Right atrium auricular region (tissue), 2 donors: ENCODE measurements at regions not wholly inside any gene's neighbourhood (a gene's known extent, or its start where the extent isn't known, plus 50 kb on each side); places are given as distances from the start of the nearest gene placed in this dataset.

Experiments
- DNase-seq: peaks from one replicate; pipeline ENCODE4 v3.0.0-alpha.2; 2019; ENCODE audit warnings: low spot score
- H3K27ac ChIP-seq, 2 donors: fragments of 200-600 bp; sonication (generic); 1 replicate in 1 of 2; 2 replicates in 1 of 2; pipeline ENCODE4 v1.5.1; 2016 to 2019
- H3K27me3 ChIP-seq, 2 donors: fragments of 200-600 bp; sonication (generic); one replicate each; pipeline versions ENCODE4 v1.5.1 to v1.6.0; 2017 to 2019
- H3K36me3 ChIP-seq: fragments of 200-600 bp; sonication (generic); one replicate; pipeline ENCODE4 v1.5.1; 2016
- H3K4me1 ChIP-seq, 2 donors: fragments of 200-600 bp; sonication (generic); one replicate each; pipeline versions ENCODE4 v1.5.1 to v1.6.0; 2017 to 2019
- H3K4me3 ChIP-seq, 2 donors: fragments of 200-600 bp; sonication (generic); 1 replicate in 1 of 2; 2 replicates in 1 of 2; pipeline ENCODE4 v1.5.1; 2017 to 2019; ENCODE audit warnings: mild to moderate bottlenecking in 1 of 2, moderate library complexity in 1 of 2
- H3K9me3 ChIP-seq, 2 donors: fragments of 200-600 bp; sonication (generic); one replicate each; pipeline ENCODE4 v1.5.1; 2019
- TF ChIP-seq, protein P1 (sequence below), 2 donors: fragments of 200-600 bp; sonication (generic); IDR thresholded peaks; one replicate each; pipeline ENCODE4 v1.5.1; 2019; ENCODE audit warnings: antibody characterized with exemption in 2 of 2

DNA sequence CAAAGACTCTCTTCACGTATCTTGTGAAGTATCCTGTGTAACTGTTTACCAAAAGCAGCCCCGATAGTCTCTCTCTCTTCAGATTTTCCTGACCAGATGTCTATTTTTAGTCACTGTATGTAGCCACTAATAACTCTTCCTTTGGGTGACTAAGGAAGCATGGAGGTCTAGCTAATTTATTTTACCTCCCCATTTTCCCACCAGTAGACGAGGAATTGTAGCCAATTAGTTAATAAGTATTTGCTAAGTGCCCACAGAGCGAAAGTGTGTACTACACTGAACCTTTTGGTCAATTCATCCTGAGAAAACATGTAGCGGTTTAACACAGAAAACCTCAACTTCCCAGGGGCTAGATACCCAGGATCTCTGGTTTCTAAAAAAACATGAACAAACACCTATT lies 180.6 kb downstream of the TBX18 start:
- H3K27me3 ChIP-seq, result no peaks in the 10 kb centered on the region
- H3K4me3 ChIP-seq, result no peak overlapping the region
- H3K36me3 ChIP-seq, result no peaks in the 10 kb centered on the region
- TF ChIP-seq, protein P1, sequence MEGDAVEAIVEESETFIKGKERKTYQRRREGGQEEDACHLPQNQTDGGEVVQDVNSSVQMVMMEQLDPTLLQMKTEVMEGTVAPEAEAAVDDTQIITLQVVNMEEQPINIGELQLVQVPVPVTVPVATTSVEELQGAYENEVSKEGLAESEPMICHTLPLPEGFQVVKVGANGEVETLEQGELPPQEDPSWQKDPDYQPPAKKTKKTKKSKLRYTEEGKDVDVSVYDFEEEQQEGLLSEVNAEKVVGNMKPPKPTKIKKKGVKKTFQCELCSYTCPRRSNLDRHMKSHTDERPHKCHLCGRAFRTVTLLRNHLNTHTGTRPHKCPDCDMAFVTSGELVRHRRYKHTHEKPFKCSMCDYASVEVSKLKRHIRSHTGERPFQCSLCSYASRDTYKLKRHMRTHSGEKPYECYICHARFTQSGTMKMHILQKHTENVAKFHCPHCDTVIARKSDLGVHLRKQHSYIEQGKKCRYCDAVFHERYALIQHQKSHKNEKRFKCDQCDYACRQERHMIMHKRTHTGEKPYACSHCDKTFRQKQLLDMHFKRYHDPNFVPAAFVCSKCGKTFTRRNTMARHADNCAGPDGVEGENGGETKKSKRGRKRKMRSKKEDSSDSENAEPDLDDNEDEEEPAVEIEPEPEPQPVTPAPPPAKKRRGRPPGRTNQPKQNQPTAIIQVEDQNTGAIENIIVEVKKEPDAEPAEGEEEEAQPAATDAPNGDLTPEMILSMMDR (IDR thresholded peaks at IDR 0.05), result no peak
- no peaks in the 10 kb centered on the region for H3K4me1 ChIP-seq
- no peaks in the 10 kb centered on the region for H3K9me3 ChIP-seq
- DNase-seq, result no peak
- H3K27ac ChIP-seq, result no peak overlapping the region

DNA sequence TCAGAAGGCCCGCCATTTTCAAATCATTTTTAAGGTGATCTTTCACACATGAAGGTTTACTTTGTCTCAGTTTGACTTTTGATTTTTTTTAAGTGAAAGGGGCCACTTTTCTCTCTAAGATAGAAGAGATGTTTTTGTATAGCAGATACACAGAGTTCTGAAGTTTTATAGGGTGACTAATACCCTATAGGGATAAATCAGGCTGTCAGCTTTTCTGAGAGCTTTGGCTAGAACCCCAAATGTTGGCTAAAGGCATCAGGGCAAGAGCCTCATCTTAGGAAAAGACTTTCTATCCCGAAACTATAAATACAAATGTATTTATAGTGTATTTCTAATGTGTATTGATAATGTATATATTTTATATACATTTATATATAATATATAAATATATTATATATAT lies 181.4 kb downstream of the TBX18 start:
- no peaks in the 10 kb centered on the region for H3K4me1 ChIP-seq
- H3K27me3 ChIP-seq, result no peaks in the 10 kb centered on the region
- TF ChIP-seq, protein P1 (IDR thresholded peaks at IDR 0.05), result no peak
- no peak overlapping the region for H3K27ac ChIP-seq
- no peaks in the 10 kb centered on the region for H3K9me3 ChIP-seq
- DNase-seq, result no peak
- H3K4me3 ChIP-seq, result no peak overlapping the region
- H3K36me3 ChIP-seq, result no peaks in the 10 kb centered on the region

DNA sequence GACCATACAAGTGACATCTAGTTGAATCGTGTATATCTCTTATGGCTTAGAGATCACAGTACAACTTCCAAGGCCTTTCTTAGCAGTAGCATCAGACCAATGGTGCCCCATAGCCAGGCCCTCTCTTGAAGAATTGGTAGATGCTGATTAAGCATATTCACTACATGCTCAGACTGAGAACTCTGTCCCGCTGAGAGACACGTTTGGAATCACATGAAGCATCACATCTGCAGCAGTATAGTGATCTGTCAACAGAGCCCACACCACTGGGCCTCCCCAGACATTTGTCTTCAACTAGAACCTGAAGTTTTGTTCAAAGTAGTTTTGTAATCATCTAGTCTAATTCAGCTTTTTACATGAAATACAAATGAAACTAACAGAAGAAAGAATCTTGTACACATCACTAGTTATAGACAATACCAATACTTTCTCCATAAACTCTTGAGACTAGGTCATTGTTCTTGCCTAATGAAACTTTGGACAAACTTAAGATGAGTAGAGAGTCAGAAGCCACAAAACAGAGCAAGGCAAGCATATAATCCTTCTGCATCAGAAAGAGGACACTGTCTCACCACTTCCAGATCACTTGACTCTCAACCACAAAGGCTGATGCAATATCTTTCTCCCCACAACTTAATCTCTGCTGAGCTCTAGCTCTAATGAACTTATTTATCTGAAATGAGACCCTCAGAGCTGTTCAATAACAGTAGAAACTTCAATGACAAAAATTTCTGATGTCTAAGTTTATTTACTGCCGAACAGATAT lies 182.7 kb downstream of the TBX18 start:
- no peak overlapping the region for H3K27ac ChIP-seq
- H3K4me3 ChIP-seq, result no peak overlapping the region
- H3K27me3 ChIP-seq, result no peaks in the 10 kb centered on the region
- no peaks in the 10 kb centered on the region for H3K9me3 ChIP-seq
- H3K4me1 ChIP-seq, result no peaks in the 10 kb centered on the region
- H3K36me3 ChIP-seq, result no peaks in the 10 kb centered on the region
- TF ChIP-seq, protein P1 (IDR thresholded peaks at IDR 0.05), result no peak
- no peak for DNase-seq

DNA sequence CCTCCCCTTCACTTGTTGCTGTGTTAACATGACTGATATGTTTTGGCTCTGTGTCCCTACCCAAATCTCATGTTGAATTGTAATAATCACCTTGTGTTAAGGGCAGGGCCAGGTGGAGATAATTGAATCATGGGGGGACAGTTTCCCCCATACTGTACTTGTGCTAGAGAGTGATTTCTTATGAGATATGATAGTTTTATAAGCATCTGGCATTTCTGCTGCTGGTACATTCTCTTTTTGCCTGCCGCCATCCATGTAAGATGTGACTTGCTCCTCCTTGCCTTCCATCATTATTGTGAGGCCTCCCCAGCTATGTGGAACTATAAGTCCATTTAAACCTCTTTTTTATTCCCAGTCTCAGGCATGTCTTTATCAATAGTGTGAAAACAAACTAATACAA lies 185.0 kb downstream of the TBX18 start:
- no peak overlapping the region for H3K27ac ChIP-seq
- H3K4me3 ChIP-seq, result no peak overlapping the region
- H3K27me3 ChIP-seq, result no peaks in the 10 kb centered on the region
- no peaks in the 10 kb centered on the region for H3K9me3 ChIP-seq
- TF ChIP-seq, protein P1 (IDR thresholded peaks at IDR 0.05), result no peak
- H3K4me1 ChIP-seq, result no peaks in the 10 kb centered on the region
- H3K36me3 ChIP-seq, result no peaks in the 10 kb centered on the region
- DNase-seq, result no peak

DNA sequence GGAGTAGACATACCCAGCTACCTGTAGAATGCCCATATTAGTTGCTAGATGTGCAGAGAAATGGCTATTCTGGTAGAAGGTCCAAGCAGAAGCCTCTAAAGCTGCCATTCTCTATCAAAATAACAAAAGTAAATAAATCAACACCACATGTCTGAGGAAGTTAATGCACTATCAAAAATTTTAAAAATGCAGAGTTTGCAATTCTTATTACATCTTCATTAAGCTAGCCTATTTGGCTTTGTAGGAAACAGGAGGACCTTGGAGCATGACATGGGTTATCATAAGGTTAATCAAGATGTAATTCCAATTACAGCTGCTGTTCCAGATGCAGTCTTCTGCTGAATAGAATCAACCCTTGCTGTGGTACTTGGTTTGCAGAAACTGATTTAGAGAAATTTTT lies 188.4 kb downstream of the TBX18 start:
- no peak overlapping the region for H3K4me3 ChIP-seq
- DNase-seq, result no peak
- H3K27me3 ChIP-seq, result no peaks in the 10 kb centered on the region
- H3K27ac ChIP-seq, result no peak overlapping the region
- TF ChIP-seq, protein P1 (IDR thresholded peaks at IDR 0.05), result no peak
- no peaks in the 10 kb centered on the region for H3K9me3 ChIP-seq
- H3K4me1 ChIP-seq, result no peaks in the 10 kb centered on the region
- no peaks in the 10 kb centered on the region for H3K36me3 ChIP-seq

DNA sequence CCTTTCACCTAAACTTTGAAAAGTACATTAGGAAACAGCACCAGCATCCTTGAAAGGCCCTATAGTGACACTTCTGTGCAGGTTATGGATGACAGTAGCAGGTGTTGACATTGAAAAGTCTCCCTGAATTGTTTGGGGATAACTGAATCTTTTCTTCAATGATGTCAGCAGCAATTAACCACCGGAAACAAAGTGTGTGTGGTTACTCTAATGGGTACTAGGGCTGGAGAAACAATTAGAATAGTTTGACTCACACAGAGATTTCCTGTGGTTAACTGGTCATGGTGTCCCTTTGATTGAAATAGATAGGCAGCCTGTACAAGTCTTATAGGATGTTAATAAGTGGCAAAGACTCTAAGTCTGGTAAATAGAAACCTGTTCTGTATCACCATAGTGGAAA lies 189.1 kb downstream of the TBX18 start:
- no peak overlapping the region for H3K27ac ChIP-seq
- TF ChIP-seq, protein P1 (IDR thresholded peaks at IDR 0.05), result no peak
- no peaks in the 10 kb centered on the region for H3K4me1 ChIP-seq
- peaks cover 0 to under 1% of the 10 kb centered on the region in 2 donors for H3K9me3 ChIP-seq
- no peak for DNase-seq
- no peaks in the 10 kb centered on the region for H3K27me3 ChIP-seq
- H3K4me3 ChIP-seq, result no peak overlapping the region
- H3K36me3 ChIP-seq, result no peaks in the 10 kb centered on the region
